ENCODE measurements at regions not wholly inside any gene's neighbourhood (a gene's known extent, or its start where the extent isn't known, plus 50 kb on each side); places are given as distances from the start of the nearest gene placed in this dataset.

DNA sequence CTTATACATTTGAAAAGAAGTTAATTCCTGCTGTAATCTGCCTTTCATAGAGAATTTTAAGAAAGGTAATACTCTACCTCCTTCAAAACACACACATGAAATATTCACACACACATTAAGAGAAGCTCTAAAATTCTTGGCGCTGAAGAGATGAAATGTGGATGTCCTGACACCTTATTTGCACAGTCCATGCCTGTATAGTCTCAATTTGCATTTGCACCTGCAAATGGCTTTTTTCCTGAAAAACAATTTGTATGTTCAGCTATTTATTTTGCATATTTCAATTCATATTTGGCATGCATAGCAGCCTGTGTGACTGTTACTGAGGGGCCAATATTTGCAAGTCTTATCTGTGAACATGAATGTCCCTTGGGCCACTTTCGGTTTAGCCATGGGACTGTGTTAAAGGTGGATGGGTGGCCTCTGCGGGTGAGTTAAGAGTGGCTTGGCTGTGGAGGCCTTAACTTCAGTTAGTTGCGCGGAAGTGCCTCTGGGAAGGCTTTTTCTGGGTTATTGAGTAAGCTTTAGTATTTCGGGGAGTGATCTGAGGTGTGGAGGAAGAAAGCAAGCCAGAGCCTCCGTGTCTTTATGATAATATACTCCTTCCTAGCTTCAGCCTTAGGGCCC, 443.3 kb upstream of the FAT1 start:
- H3K4me1 Mint-ChIP-seq (ENCODE audit: low read depth) = no peaks in the 10 kb centered on the region
- H3K27ac ChIP-seq (ENCODE audit: low read depth in 1 of 2, low read length in 2 of 2) = no peak overlapping the region
- H3K27me3 Mint-ChIP-seq = no peaks in the 10 kb centered on the region
- H3K4me3 Mint-ChIP-seq = no peak overlapping the region
- no peaks in the 10 kb centered on the region for H3K9me3 Mint-ChIP-seq
- TF ChIP-seq, protein P1, sequence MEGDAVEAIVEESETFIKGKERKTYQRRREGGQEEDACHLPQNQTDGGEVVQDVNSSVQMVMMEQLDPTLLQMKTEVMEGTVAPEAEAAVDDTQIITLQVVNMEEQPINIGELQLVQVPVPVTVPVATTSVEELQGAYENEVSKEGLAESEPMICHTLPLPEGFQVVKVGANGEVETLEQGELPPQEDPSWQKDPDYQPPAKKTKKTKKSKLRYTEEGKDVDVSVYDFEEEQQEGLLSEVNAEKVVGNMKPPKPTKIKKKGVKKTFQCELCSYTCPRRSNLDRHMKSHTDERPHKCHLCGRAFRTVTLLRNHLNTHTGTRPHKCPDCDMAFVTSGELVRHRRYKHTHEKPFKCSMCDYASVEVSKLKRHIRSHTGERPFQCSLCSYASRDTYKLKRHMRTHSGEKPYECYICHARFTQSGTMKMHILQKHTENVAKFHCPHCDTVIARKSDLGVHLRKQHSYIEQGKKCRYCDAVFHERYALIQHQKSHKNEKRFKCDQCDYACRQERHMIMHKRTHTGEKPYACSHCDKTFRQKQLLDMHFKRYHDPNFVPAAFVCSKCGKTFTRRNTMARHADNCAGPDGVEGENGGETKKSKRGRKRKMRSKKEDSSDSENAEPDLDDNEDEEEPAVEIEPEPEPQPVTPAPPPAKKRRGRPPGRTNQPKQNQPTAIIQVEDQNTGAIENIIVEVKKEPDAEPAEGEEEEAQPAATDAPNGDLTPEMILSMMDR (IDR thresholded peaks at IDR 0.05) = no peak
- intact Hi-C loops (cut with DNase I, micrococcal nuclease) = no loop called here
- ATAC-seq (ENCODE audit: poor library complexity) (no peak), DNase-seq (no peak)
- H3K36me3 Mint-ChIP-seq (ENCODE audit: low read depth) = no peaks in the 10 kb centered on the region
- H3K36me3 ChIP-seq (ENCODE audit: insufficient read depth, low read length) = no peaks in the 10 kb centered on the region
- ChIA-PET POLR2A (no interaction called here), CTCF (no interaction called here)
- H3K4me3 ChIP-seq (ENCODE audit: low read length) = no peak overlapping the region
- H3K9me3 ChIP-seq (ENCODE audit: control insufficient read depth in 1 of 2, insufficient read depth in 1 of 2, low read length in 2 of 2) = peaks cover 0 to 9% of the 10 kb centered on the region in 2 experiments
- H3K27ac Mint-ChIP-seq = no peak overlapping the region
- H3K4me1 ChIP-seq (ENCODE audit: insufficient read depth, low read length) = no peaks in the 10 kb centered on the region
- no peaks in the 10 kb centered on the region for H3K27me3 ChIP-seq (ENCODE audit: control insufficient read depth in 1 of 2, insufficient read depth in 2 of 2, low read length in 2 of 2)

DNA sequence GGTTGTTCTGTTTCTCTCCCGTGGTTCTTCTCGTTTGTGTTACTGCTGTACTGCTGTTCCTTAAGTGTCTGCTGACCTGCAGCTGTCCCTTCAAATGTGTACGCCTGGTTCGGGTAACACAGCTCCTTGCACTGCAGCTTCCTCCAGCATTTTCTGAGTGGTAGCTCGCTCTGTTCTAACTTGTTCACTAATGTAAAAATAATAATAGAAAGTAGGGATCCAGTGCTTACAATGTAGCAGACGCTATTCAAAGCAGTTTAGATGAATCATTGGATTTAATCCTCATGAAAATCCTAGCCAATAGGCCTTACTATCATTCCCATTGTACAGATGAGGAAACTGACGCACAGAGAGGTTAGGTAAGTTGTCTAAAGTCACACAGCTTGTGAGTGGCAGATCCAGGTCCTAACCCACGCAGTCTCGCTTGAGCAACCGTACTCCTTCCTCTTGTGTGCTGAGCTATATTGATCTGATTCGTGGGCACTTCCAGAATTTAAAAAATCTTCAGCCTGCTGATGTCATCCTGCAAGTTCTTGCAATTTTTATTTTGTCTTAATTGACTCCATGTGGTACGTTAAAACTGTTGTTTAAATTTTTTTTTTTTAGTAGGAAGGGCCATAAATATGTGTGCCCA, 448.2 kb upstream of the FAT1 start:
- no peaks in the 10 kb centered on the region for H3K36me3 Mint-ChIP-seq (ENCODE audit: low read depth)
- H3K9me3 Mint-ChIP-seq = peaks cover 4% of the 10 kb centered on the region
- Histone ChIP-seq H3K27ac (ENCODE audit: low read depth in 1 of 2, low read length in 2 of 2) (no peak overlapping the region), H3K9me3 (ENCODE audit: control insufficient read depth in 1 of 2, insufficient read depth in 1 of 2, low read length in 2 of 2) (peaks cover 3 to 25% of the 10 kb centered on the region in 2 experiments), H3K4me3 (ENCODE audit: low read length) (no peak overlapping the region), H3K36me3 (ENCODE audit: insufficient read depth, low read length) (no peaks in the 10 kb centered on the region), H3K27me3 (ENCODE audit: control insufficient read depth in 1 of 2, insufficient read depth in 2 of 2, low read length in 2 of 2) (no peaks in the 10 kb centered on the region), H3K4me1 (ENCODE audit: insufficient read depth, low read length) (no peaks in the 10 kb centered on the region)
- intact Hi-C loops (cut with DNase I, micrococcal nuclease) = no loop called here
- no peaks in the 10 kb centered on the region for H3K4me1 Mint-ChIP-seq (ENCODE audit: low read depth)
- DNase-seq (no peak), ATAC-seq (ENCODE audit: poor library complexity) (no peak)
- POLR2A ChIA-PET = no interaction called here
- H3K27ac Mint-ChIP-seq = no peak overlapping the region
- H3K4me3 Mint-ChIP-seq = no peak overlapping the region
- TF ChIP-seq, protein P1 (IDR thresholded peaks at IDR 0.05) = no peak
- no peaks in the 10 kb centered on the region for H3K27me3 Mint-ChIP-seq
- CTCF ChIA-PET = no interaction called here

DNA sequence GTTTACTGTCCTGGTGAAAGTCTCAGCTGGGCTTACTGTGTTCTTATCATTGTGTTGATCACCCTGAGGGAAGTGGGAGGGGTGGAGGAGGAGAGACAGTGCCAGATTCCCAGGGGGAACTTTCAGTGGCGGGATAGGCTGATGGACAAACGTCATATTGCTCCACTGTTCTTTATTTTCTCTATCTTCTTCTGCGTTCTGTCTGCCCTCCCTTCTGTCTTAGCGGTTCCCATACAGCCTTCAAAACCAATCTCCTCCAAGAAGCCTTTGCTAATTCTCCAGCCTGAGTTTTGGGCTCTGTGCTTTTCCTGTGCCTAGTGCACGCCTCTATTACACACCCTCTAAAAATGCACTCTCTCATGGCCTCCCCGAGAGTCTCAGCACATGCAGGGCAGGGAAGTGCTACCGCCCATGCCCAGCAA, 448.7 kb upstream of the FAT1 start:
- intact Hi-C loops (cut with DNase I, micrococcal nuclease) = no loop called here
- H3K4me3 Mint-ChIP-seq = no peak overlapping the region

More for the DNA sequence above, 448.7 kb upstream of the FAT1 start:
- CTCF ChIA-PET = no interaction called here
- TF ChIP-seq, protein P1 (IDR thresholded peaks at IDR 0.05) = no peak
- Mint-ChIP-seq H3K36me3 (ENCODE audit: low read depth) (no peaks in the 10 kb centered on the region), H3K27ac (no peak overlapping the region), H3K27me3 (no peaks in the 10 kb centered on the region), H3K4me1 (ENCODE audit: low read depth) (no peaks in the 10 kb centered on the region), H3K9me3 (peaks cover 4% of the 10 kb centered on the region)
- H3K36me3 ChIP-seq (ENCODE audit: insufficient read depth, low read length) = no peaks in the 10 kb centered on the region
- no peaks in the 10 kb centered on the region for H3K4me1 ChIP-seq (ENCODE audit: insufficient read depth, low read length)
- H3K4me3 ChIP-seq (ENCODE audit: low read length) = no peak overlapping the region
- POLR2A ChIA-PET = no interaction called here
- no peak for ATAC-seq (ENCODE audit: poor library complexity)
- DNase-seq = no peak
- H3K27me3 ChIP-seq (ENCODE audit: control insufficient read depth in 1 of 2, insufficient read depth in 2 of 2, low read length in 2 of 2) = no peaks in the 10 kb centered on the region
- peaks cover 3 to 23% of the 10 kb centered on the region in 2 experiments for H3K9me3 ChIP-seq (ENCODE audit: control insufficient read depth in 1 of 2, insufficient read depth in 1 of 2, low read length in 2 of 2)
- H3K27ac ChIP-seq (ENCODE audit: low read depth in 1 of 2, low read length in 2 of 2) = no peak overlapping the region
